Fibroblast of lung (primary cell): ENCODE measurements at regions not wholly inside any gene's neighbourhood (a gene's known extent, or its start where the extent isn't known, plus 50 kb on each side); places are given as distances from the start of the nearest gene placed in this dataset.

Experiments used
- DNase-seq, 2 donors: peaks; one replicate each; pipeline versions ENCODE4 v3.0.0 to v3.0.0-alpha.2; 2010; ENCODE audit warnings: low read depth in 2 of 2
- H2AFZ ChIP-seq: 2 replicates; pipeline ENCODE4 v1.5.1; 2012; ENCODE audit warnings: low read length, control low read depth, inconsistent platforms
- H3K27ac ChIP-seq: 2 replicates; pipeline ENCODE4 v1.5.1; 2011; ENCODE audit warnings: low read length, control low read depth; ENCODE audit not compliant: insufficient read depth
- H3K27me3 ChIP-seq: 2 replicates; pipeline ENCODE4 v1.5.1; 2011; ENCODE audit warnings: mild to moderate bottlenecking, low read length; ENCODE audit not compliant: control insufficient read depth, insufficient read depth
- H3K36me3 ChIP-seq: 2 replicates; pipeline ENCODE4 v1.5.1; 2011; ENCODE audit warnings: low read length; ENCODE audit not compliant: control insufficient read depth, insufficient read depth
- H3K4me1 ChIP-seq: 2 replicates; pipeline ENCODE4 v1.5.1; 2011; ENCODE audit warnings: low read length; ENCODE audit not compliant: control insufficient read depth, insufficient read depth; ENCODE audit errors: extremely low read depth
- H3K4me2 ChIP-seq: 2 replicates; pipeline ENCODE4 v1.5.1; 2011; ENCODE audit warnings: low read length, control low read depth; ENCODE audit not compliant: insufficient read depth; ENCODE audit errors: extremely low read depth
- H3K4me3 ChIP-seq, 4 experiments: fragments of 200-600 bp in 1 of 4; sonication (generic) in 1 of 4; replicated peaks in 1 of 4; 2 replicates each; pipeline ENCODE4 v1.5.1; 2011 to 2016; ENCODE audit warnings: low read length in 4 of 4, low read depth in 3 of 4, mild to moderate bottlenecking in 3 of 4, control low read depth in 2 of 4, inconsistent platforms in 1 of 4, mixed read lengths in 1 of 4; ENCODE audit not compliant: insufficient read depth in 1 of 4; ENCODE audit errors: control extremely low read depth in 1 of 4
- H3K79me2 ChIP-seq: 2 replicates; pipeline ENCODE4 v1.5.1; 2012; ENCODE audit warnings: mild to moderate bottlenecking, low read length, inconsistent platforms; ENCODE audit not compliant: control insufficient read depth, insufficient read depth
- H3K9ac ChIP-seq: 2 replicates; pipeline ENCODE4 v1.5.1; 2011; ENCODE audit warnings: mild to moderate bottlenecking, low read length, control low read depth; ENCODE audit not compliant: insufficient read depth
- H3K9me3 ChIP-seq: 2 replicates; pipeline ENCODE4 v1.5.1; 2012; ENCODE audit warnings: low read depth, low read length; ENCODE audit not compliant: control insufficient read depth, insufficient read depth
- H4K20me1 ChIP-seq: 2 replicates; pipeline ENCODE4 v1.5.1; 2011; ENCODE audit warnings: low read length; ENCODE audit not compliant: control insufficient read depth, insufficient read depth; ENCODE audit errors: extremely low read depth
- EZH2 ChIP-seq: IDR thresholded peaks from 2 replicates; pipeline ENCODE4 v1.5.1; 2012; ENCODE audit warnings: low read length, control low read depth, mild to moderate bottlenecking; ENCODE audit errors: missing control alignments
- TF ChIP-seq, protein P1 (sequence below), 2 donors: IDR thresholded peaks in 1 of 2; conservative IDR thresholded peaks in 1 of 2; 1 replicate in 1 of 2; 2 replicates in 1 of 2; pipeline ENCODE4 v1.5.1; 2011 to 2012; ENCODE audit warnings: low read length in 2 of 2, control low read depth in 1 of 2, inconsistent platforms in 1 of 2, low read depth in 1 of 2, mild to moderate bottlenecking in 1 of 2

DNA sequence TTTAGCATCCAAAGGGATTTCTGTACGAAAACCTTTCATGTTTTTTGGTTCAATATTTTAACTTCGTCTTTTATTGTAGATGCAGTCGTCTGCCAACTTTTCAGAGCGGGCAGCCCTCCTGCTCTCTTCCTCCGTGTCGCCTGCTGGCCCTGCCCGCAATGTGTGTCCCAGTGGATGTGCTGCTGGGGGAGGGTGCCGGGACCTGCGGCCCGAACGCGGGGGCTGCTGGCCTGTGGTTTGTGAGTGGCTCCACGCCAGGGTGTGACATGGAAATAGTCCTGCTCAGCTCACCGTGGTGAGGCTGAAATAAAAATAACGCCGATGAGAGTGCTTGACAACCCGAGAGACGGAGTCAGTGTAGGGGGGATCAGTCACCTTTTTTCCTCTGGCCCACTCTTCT lies 59.7 kb upstream of the GRPEL1 start:
- no peak overlapping the region for H3K4me3 ChIP-seq
- H3K4me1 ChIP-seq = peaks cover 4% of the 10 kb centered on the region
- H4K20me1 ChIP-seq = no peaks in the 10 kb centered on the region
- TF ChIP-seq EZH2 = no peak
- TF ChIP-seq, protein P1, sequence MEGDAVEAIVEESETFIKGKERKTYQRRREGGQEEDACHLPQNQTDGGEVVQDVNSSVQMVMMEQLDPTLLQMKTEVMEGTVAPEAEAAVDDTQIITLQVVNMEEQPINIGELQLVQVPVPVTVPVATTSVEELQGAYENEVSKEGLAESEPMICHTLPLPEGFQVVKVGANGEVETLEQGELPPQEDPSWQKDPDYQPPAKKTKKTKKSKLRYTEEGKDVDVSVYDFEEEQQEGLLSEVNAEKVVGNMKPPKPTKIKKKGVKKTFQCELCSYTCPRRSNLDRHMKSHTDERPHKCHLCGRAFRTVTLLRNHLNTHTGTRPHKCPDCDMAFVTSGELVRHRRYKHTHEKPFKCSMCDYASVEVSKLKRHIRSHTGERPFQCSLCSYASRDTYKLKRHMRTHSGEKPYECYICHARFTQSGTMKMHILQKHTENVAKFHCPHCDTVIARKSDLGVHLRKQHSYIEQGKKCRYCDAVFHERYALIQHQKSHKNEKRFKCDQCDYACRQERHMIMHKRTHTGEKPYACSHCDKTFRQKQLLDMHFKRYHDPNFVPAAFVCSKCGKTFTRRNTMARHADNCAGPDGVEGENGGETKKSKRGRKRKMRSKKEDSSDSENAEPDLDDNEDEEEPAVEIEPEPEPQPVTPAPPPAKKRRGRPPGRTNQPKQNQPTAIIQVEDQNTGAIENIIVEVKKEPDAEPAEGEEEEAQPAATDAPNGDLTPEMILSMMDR (conservative IDR thresholded peaks at IDR 0.05 in 1 of 2, IDR thresholded peaks at IDR 0.05 in 1 of 2; ENCODE audit: low read depth in 1 of 2, low read length in 2 of 2) = no peak
- H3K9me3 ChIP-seq = no peaks in the 10 kb centered on the region
- no peak overlapping the region for H2AFZ ChIP-seq
- H3K79me2 ChIP-seq = no peaks in the 10 kb centered on the region
- no peak overlapping the region for H3K9ac ChIP-seq
- DNase-seq = peak in 1 of 2 donors; percentile 41
- H3K27ac ChIP-seq = no peak overlapping the region
- H3K36me3 ChIP-seq = no peaks in the 10 kb centered on the region
- H3K27me3 ChIP-seq = no peaks in the 10 kb centered on the region
- H3K4me2 ChIP-seq = no peak overlapping the region

DNA sequence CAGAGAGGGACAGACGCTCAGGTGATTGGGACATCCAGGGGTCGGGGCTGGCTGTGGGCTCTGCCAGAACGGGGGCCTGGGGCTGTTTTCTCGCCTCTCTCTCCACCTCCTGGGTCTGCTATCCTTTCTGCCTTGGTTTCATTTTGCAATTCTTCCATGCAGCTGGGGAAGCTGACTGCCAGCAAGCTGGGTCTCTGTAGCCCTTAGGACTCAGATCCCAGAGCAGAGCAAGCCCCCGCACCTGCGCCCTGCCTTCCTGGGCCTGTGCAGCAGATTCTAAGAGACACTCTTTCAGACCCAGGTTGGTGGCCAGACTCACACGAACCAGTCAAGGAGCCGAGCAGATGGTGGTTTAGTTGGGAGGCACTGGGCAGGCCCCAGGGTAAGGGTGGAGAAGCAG lies 59.1 kb upstream of the GRPEL1 start:
- H4K20me1 ChIP-seq = no peaks in the 10 kb centered on the region
- no peak overlapping the region for H3K9ac ChIP-seq
- DNase-seq = no peak
- H3K27me3 ChIP-seq = no peaks in the 10 kb centered on the region
- TF ChIP-seq, protein P1 (conservative IDR thresholded peaks at IDR 0.05 in 1 of 2, IDR thresholded peaks at IDR 0.05 in 1 of 2; ENCODE audit: low read depth in 1 of 2, low read length in 2 of 2) = no peak
- no peak for TF ChIP-seq EZH2
- H3K36me3 ChIP-seq = no peaks in the 10 kb centered on the region
- no peaks in the 10 kb centered on the region for H3K79me2 ChIP-seq
- H3K4me3 ChIP-seq = no peak overlapping the region
- no peak overlapping the region for H2AFZ ChIP-seq
- no peak overlapping the region for H3K4me2 ChIP-seq
- no peak overlapping the region for H3K27ac ChIP-seq
- H3K9me3 ChIP-seq = no peaks in the 10 kb centered on the region
- H3K4me1 ChIP-seq = peaks cover 4% of the 10 kb centered on the region

DNA sequence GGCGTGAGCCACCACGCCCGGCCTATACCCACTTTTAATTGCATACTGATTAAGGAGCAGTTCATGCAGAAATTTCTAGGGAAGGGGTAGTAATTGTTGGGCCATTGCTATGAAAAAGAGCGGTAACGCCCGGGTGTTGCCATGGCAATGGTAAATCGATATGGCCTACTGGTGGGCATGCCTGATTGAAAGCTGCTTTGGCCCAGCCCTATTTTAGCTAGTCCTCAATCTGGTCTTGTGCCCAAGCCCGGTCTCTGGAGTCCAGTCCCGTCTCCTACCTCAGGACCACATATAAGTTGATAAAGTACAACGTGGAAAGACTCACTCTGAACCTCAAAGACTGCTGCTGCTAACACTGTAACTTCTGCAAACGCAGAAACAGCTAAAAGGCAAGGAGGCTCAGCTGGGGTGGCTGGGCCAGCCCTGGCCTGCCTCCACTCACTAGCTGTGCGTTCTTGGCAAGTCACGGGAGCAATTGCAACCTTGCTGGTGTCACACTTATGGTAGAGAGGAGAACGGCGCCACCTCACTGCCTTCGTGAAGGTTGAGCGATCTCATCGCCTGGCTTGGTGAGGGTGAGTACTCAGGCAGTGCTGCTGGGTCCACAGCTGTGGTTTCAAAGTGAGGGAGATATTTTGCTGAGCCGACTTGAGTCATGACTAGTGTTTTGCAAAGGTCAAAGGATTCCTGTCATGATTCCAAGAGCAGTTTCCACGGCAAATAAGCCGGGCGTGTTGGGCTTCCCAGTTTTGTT lies 57.0 kb upstream of the GRPEL1 start:
- no peaks in the 10 kb centered on the region for H3K79me2 ChIP-seq
- no peaks in the 10 kb centered on the region for H3K9me3 ChIP-seq
- H3K9ac ChIP-seq = no peak overlapping the region
- TF ChIP-seq EZH2 = no peak
- TF ChIP-seq, protein P1 (conservative IDR thresholded peaks at IDR 0.05 in 1 of 2, IDR thresholded peaks at IDR 0.05 in 1 of 2; ENCODE audit: low read depth in 1 of 2, low read length in 2 of 2) = no peak
- DNase-seq = peak; percentile 96 to 97
- H3K36me3 ChIP-seq = no peaks in the 10 kb centered on the region
- no peak overlapping the region for H3K27ac ChIP-seq
- no peak overlapping the region for H2AFZ ChIP-seq
- H3K4me1 ChIP-seq = peaks cover 4% of the 10 kb centered on the region
- H4K20me1 ChIP-seq = no peaks in the 10 kb centered on the region
- no peak overlapping the region for H3K4me2 ChIP-seq
- H3K4me3 ChIP-seq = no peak overlapping the region
- H3K27me3 ChIP-seq = no peaks in the 10 kb centered on the region
